Breast epithelium (tissue), 3 donors: ENCODE measurements at regions not wholly inside any gene's neighbourhood (a gene's known extent, or its start where the extent isn't known, plus 50 kb on each side); places are given as distances from the start of the nearest gene placed in this dataset.

Experiments
- CTCF ChIP-seq, 3 donors: fragments of 450-650 bp; IDR thresholded peaks; one replicate each; pipeline ENCODE4 v1.5.1; 2016 to 2017; ENCODE audit warnings: antibody characterized with exemption in 3 of 3, mild to moderate bottlenecking in 3 of 3, moderate library complexity in 3 of 3
- POLR2AphosphoS5 ChIP-seq, 3 donors: sonication (generic); formaldehyde crosslinking; IDR thresholded peaks; one replicate each; pipeline ENCODE4 v1.6.1; 2017; ENCODE audit warnings: antibody characterized with exemption in 3 of 3

- no peak for TF ChIP-seq CTCF (IDR thresholded peaks at IDR 0.05)
- TF ChIP-seq POLR2AphosphoS5 (IDR thresholded peaks at IDR 0.05): no peak
These were observed 236.3 kb upstream of the SPRED2 start for GRCh38 chr2:65668744-65669143.
